Testis (tissue), 2 donors: ENCODE measurements at regions not wholly inside any gene's neighbourhood (a gene's known extent, or its start where the extent isn't known, plus 50 kb on each side); places are given as distances from the start of the nearest gene placed in this dataset.

Experiments
- CTCF ChIP-seq, 3 experiments: fragments of 450-650 bp in 2 of 3; fragments of 200-600 bp in 1 of 3; sonication (generic) in 1 of 3; IDR thresholded peaks; one replicate each; pipeline ENCODE4 v1.5.1; 2016 to 2019; ENCODE audit warnings: antibody characterized with exemption in 3 of 3, mild to moderate bottlenecking in 2 of 3, moderate library complexity in 1 of 3
- POLR2A ChIP-seq: fragments of 450-650 bp; IDR thresholded peaks from one replicate; pipeline ENCODE4 v1.6.1; 2017; ENCODE audit warnings: antibody characterized with exemption, mild to moderate bottlenecking, moderate library complexity

GRCh38 chr10:90421874-90422273, 436.0 kb downstream of the HTR7 start:
- no peak for TF ChIP-seq CTCF (IDR thresholded peaks at IDR 0.05)
- TF ChIP-seq POLR2A = no peak
